ENCODE measurements at regions not wholly inside any gene's neighbourhood (a gene's known extent, or its start where the extent isn't known, plus 50 kb on each side); places are given as distances from the start of the nearest gene placed in this dataset.

DNA sequence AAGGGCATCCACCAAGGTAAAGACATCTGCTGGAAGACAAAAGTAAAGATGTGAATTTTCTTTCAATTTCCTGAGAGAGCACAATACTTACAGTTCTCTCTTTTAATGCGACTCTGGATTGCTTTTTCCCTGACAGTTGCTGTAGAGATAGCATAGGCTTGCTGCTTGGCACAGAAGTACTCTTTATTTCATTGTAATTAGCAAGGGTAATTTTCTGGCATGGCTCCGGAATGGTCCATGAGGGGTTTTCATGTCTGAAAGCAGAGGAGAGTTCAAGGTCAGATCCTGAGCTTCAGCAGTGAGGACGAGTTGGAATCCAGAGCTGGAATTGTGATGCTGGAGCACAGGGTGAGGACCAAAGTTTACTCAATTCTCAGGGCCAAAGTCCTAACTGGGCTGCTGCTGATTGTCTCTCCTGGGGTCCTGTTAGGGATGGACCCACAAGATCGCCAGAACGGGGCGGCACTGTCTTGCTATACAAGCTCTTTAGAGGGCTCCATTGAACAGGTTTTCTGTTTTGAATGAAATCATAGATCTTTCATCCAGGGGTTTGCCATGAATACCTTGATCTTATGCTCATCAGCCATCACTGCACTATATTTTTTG, 190.0 kb upstream of the MKI67 start:
- Histone ChIP-seq H2AFZ (ENCODE audit: low read depth, low read length, poor library complexity, severe bottlenecking) (no peak overlapping the region), H3K4me2 (ENCODE audit: low read length) (no peak overlapping the region), H3K79me2 (ENCODE audit: insufficient read depth, low read length) (no peaks in the 10 kb centered on the region), H3K4me1 (ENCODE audit: control insufficient read depth in 1 of 2, insufficient read depth in 2 of 2, low read length in 2 of 2) (no peaks in the 10 kb centered on the region), H3K36me3 (ENCODE audit: control insufficient read depth in 1 of 2, insufficient read depth in 2 of 2, low read length in 2 of 2) (no peaks in the 10 kb centered on the region), H3K9me3 (ENCODE audit: control insufficient read depth in 1 of 2, insufficient read depth in 1 of 2, low read depth in 1 of 2, low read length in 2 of 2) (no peaks in the 10 kb centered on the region), H3K9ac (ENCODE audit: low read length) (no peak overlapping the region), H3K4me3 (replicated peaks in 1 of 2; ENCODE audit: low read depth in 1 of 2, low read length in 2 of 2) (no peak overlapping the region), H3K27me3 (ENCODE audit: insufficient read depth, low read length) (peaks cover 62% of the 10 kb centered on the region), H4K20me1 (ENCODE audit: insufficient read depth) (no peaks in the 10 kb centered on the region), H3K9me2 (ENCODE audit: insufficient read depth) (no peaks in the 10 kb centered on the region), H3K27ac (ENCODE audit: low read depth, low read length) (no peak overlapping the region)
- no peak for ATAC-seq
- no TSS peak for BruUV-seq (replicated peaks)
- ChIA-PET RAD21 (ENCODE audit: low non-redundant PET in 1 of 2, low total read pairs in 2 of 2, uncharacterized antibody in 2 of 2, unreplicated experiment in 2 of 2) (no interaction called here), CTCF (no interaction called here), POLR2A (no interaction called here)
- intact Hi-C loops (cut with micrococcal nuclease), result no loop called here
- TF ChIP-seq, protein P1, sequence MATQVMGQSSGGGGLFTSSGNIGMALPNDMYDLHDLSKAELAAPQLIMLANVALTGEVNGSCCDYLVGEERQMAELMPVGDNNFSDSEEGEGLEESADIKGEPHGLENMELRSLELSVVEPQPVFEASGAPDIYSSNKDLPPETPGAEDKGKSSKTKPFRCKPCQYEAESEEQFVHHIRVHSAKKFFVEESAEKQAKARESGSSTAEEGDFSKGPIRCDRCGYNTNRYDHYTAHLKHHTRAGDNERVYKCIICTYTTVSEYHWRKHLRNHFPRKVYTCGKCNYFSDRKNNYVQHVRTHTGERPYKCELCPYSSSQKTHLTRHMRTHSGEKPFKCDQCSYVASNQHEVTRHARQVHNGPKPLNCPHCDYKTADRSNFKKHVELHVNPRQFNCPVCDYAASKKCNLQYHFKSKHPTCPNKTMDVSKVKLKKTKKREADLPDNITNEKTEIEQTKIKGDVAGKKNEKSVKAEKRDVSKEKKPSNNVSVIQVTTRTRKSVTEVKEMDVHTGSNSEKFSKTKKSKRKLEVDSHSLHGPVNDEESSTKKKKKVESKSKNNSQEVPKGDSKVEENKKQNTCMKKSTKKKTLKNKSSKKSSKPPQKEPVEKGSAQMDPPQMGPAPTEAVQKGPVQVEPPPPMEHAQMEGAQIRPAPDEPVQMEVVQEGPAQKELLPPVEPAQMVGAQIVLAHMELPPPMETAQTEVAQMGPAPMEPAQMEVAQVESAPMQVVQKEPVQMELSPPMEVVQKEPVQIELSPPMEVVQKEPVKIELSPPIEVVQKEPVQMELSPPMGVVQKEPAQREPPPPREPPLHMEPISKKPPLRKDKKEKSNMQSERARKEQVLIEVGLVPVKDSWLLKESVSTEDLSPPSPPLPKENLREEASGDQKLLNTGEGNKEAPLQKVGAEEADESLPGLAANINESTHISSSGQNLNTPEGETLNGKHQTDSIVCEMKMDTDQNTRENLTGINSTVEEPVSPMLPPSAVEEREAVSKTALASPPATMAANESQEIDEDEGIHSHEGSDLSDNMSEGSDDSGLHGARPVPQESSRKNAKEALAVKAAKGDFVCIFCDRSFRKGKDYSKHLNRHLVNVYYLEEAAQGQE (IDR thresholded peaks at IDR 0.05; ENCODE audit: low read depth), result no peak
- no peak for TF ChIP-seq ZFX (IDR thresholded peaks at IDR 0.05)
- no peak for TF ChIP-seq EZH2 (IDR thresholded peaks at IDR 0.05)
- TF ChIP-seq SIN3A (IDR thresholded peaks at IDR 0.05; ENCODE audit: low read depth), result no peak
- no peak for TF ChIP-seq EGR1 (IDR thresholded peaks at IDR 0.05; ENCODE audit: low read depth)
- TF ChIP-seq FOSL1 (IDR thresholded peaks at IDR 0.05; ENCODE audit: low read depth), result no peak
- TF ChIP-seq ZNF274 (IDR thresholded peaks at IDR 0.05; ENCODE audit: low read depth, low read length), result no peak
- TF ChIP-seq YY1 (IDR thresholded peaks at IDR 0.05; ENCODE audit: extremely low read depth, insufficient replicate concordance, low read depth, low read length), result no peak
- TF ChIP-seq, protein P2, sequence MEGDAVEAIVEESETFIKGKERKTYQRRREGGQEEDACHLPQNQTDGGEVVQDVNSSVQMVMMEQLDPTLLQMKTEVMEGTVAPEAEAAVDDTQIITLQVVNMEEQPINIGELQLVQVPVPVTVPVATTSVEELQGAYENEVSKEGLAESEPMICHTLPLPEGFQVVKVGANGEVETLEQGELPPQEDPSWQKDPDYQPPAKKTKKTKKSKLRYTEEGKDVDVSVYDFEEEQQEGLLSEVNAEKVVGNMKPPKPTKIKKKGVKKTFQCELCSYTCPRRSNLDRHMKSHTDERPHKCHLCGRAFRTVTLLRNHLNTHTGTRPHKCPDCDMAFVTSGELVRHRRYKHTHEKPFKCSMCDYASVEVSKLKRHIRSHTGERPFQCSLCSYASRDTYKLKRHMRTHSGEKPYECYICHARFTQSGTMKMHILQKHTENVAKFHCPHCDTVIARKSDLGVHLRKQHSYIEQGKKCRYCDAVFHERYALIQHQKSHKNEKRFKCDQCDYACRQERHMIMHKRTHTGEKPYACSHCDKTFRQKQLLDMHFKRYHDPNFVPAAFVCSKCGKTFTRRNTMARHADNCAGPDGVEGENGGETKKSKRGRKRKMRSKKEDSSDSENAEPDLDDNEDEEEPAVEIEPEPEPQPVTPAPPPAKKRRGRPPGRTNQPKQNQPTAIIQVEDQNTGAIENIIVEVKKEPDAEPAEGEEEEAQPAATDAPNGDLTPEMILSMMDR (IDR thresholded peaks at IDR 0.05 in 2 of 3, conservative IDR thresholded peaks at IDR 0.05 in 1 of 3; ENCODE audit: borderline replicate concordance in 1 of 3, insufficient read depth in 1 of 3, low read depth in 2 of 3, low read length in 2 of 3), result no peak
- TF ChIP-seq TCF7L2 (IDR thresholded peaks at IDR 0.05; ENCODE audit: borderline replicate concordance, extremely low read depth, insufficient read depth, insufficient read length), result no peak
- no peak for TF ChIP-seq EZH2phosphoT487 (IDR thresholded peaks at IDR 0.05; ENCODE audit: borderline replicate concordance)
- TF ChIP-seq, protein P3, sequence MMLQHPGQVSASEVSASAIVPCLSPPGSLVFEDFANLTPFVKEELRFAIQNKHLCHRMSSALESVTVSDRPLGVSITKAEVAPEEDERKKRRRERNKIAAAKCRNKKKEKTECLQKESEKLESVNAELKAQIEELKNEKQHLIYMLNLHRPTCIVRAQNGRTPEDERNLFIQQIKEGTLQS (IDR thresholded peaks at IDR 0.05), result no peak
- TF ChIP-seq RAD21 (IDR thresholded peaks at IDR 0.05; ENCODE audit: low read depth), result no peak
- TF ChIP-seq CEBPB (IDR thresholded peaks at IDR 0.05; ENCODE audit: low read depth), result no peak
- no peak for TF ChIP-seq POLR2A (IDR thresholded peaks at IDR 0.05; ENCODE audit: borderline replicate concordance, extremely low read depth, insufficient read depth, insufficient read length)
- no peak for TF ChIP-seq SP1 (IDR thresholded peaks at IDR 0.05; ENCODE audit: low read depth)
- no peak for DNase-seq (ENCODE audit: low read depth, low spot score)
